ENCODE measurements at regions not wholly inside any gene's neighbourhood (a gene's known extent, or its start where the extent isn't known, plus 50 kb on each side); places are given as distances from the start of the nearest gene placed in this dataset.
"Not testable (repeated sequence)": the region's sequence is repeated elsewhere in the genome, so short reads cannot be mapped to it uniquely, and the experiment has no call there.

GRCh38 chr1:224817382-224817781 is 112.1 kb upstream of the DNAH14 start:
- no peak overlapping the region for H3K27ac ChIP-seq
- DNase-seq (ENCODE audit: low spot score): no peak
- CTCF ChIA-PET: no interaction called here
- POLR2A ChIA-PET (ENCODE audit: low non-redundant PET): no interaction called here
- TF ChIP-seq CTCF (conservative IDR thresholded peaks at IDR 0.05; ENCODE audit: low read depth): no peak

- no peak overlapping the region for H3K27ac ChIP-seq
- POLR2A ChIA-PET (ENCODE audit: low non-redundant PET): no interaction called here
- TF ChIP-seq CTCF (conservative IDR thresholded peaks at IDR 0.05; ENCODE audit: low read depth): no peak
Observed at GRCh38 chr1:224819861-224820260, 109.6 kb upstream of the DNAH14 start.

GRCh38 chr1:224820341-224820740 is 109.1 kb upstream of the DNAH14 start:
- DNase-seq (ENCODE audit: low spot score): no peak
- ChIA-PET CTCF (no interaction called here), POLR2A (ENCODE audit: low non-redundant PET) (no interaction called here)
- TF ChIP-seq CTCF (conservative IDR thresholded peaks at IDR 0.05; ENCODE audit: low read depth): no peak
- H3K27ac ChIP-seq: no peak overlapping the region

More at GRCh38 chr1:224819861-224820260, 109.6 kb upstream of the DNAH14 start:
- DNase-seq (ENCODE audit: low spot score): no peak
- CTCF ChIA-PET: no interaction called here

GRCh38 chr1:224821751-224822150 is 107.7 kb upstream of the DNAH14 start:
- POLR2A ChIA-PET (ENCODE audit: low non-redundant PET); DNase-seq (ENCODE audit: low spot score); H3K27ac ChIP-seq; CTCF ChIA-PET: not testable (repeated sequence)

- DNase-seq (ENCODE audit: low spot score): no peak
- POLR2A ChIA-PET (ENCODE audit: low non-redundant PET): no interaction called here
- TF ChIP-seq CTCF (conservative IDR thresholded peaks at IDR 0.05; ENCODE audit: low read depth): no peak
- H3K27ac ChIP-seq: no peak overlapping the region
- CTCF ChIA-PET: no interaction called here
Observed at GRCh38 chr1:224825525-224826000, 103.9 kb upstream of the DNAH14 start.

- TF ChIP-seq CTCF (conservative IDR thresholded peaks at IDR 0.05; ENCODE audit: low read depth): no peak
- CTCF ChIA-PET: no interaction called here
- POLR2A ChIA-PET (ENCODE audit: low non-redundant PET): no interaction called here
- DNase-seq (ENCODE audit: low spot score): no peak
- no peak overlapping the region for H3K27ac ChIP-seq
Observed at GRCh38 chr1:224828691-224829090, 100.8 kb upstream of the DNAH14 start.

- POLR2A ChIA-PET (ENCODE audit: low non-redundant PET): no interaction called here
- H3K27ac ChIP-seq: no peak overlapping the region
- CTCF ChIA-PET: interaction anchor here (0.6 to 0.7 kb wide), 2 partner anchors 48 to 82 kb away, joined by 3 read pairs; no protein-coding TSS in a partner anchor
- no peak for DNase-seq (ENCODE audit: low spot score)
- no peak for TF ChIP-seq CTCF (conservative IDR thresholded peaks at IDR 0.05; ENCODE audit: low read depth)
Observed at GRCh38 chr1:224831501-224831900, 98.0 kb upstream of the DNAH14 start.

- DNase-seq (ENCODE audit: low spot score); H3K27ac ChIP-seq; POLR2A ChIA-PET (ENCODE audit: low non-redundant PET); CTCF ChIA-PET: not testable (repeated sequence)
Observed at GRCh38 chr1:224839648-224840300, 89.7 kb upstream of the DNAH14 start.

GRCh38 chr1:224841803-224842202 is 87.7 kb upstream of the DNAH14 start:
- H3K27ac ChIP-seq; CTCF ChIA-PET; DNase-seq (ENCODE audit: low spot score); POLR2A ChIA-PET (ENCODE audit: low non-redundant PET): not testable (repeated sequence)
